ENCODE measurements at regions not wholly inside any gene's neighbourhood (a gene's known extent, or its start where the extent isn't known, plus 50 kb on each side); places are given as distances from the start of the nearest gene placed in this dataset.

DNA sequence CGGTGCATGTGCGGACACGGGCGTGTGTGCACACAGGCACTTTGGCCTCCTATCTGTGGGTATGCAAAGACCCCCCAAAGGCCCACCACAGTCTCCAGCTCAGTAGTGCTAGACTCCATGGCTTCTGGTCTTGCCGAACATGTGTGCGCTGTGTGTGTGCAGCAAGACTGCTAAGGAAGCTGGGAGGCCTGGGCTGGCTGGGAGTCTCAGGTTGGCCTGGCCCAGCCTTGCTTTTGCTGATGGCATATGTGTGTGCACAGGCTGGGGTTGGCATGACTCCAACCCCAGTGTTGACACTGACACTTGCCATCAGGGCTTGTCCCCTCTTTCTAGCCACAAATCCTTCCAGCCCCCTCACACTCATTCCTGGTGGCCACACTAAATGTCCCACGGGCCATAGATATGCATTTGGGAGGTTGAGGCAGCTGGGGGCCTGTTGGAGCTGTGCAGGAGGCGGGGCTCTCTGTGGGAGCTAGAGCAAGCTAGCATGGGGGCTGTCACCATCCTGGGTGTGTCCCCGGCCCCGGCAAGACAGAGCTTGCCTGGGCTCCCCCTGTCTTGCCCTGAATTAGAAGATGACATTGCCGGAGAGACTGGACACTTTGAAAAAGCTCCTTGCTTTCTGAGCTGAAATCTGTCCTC is 60.9 kb upstream of the NECTIN1 start:
- CTCF ChIA-PET: no interaction called here
- no peak for TF ChIP-seq CTCF (IDR thresholded peaks at IDR 0.05; ENCODE audit: insufficient read depth, low read length, missing control alignments)
- POLR2A ChIA-PET: no interaction called here
- DNase-seq (ENCODE audit: low read depth, low spot score): no peak
- H3K4me3 ChIP-seq (ENCODE audit: low read depth, low read length): no peak overlapping the region

DNA sequence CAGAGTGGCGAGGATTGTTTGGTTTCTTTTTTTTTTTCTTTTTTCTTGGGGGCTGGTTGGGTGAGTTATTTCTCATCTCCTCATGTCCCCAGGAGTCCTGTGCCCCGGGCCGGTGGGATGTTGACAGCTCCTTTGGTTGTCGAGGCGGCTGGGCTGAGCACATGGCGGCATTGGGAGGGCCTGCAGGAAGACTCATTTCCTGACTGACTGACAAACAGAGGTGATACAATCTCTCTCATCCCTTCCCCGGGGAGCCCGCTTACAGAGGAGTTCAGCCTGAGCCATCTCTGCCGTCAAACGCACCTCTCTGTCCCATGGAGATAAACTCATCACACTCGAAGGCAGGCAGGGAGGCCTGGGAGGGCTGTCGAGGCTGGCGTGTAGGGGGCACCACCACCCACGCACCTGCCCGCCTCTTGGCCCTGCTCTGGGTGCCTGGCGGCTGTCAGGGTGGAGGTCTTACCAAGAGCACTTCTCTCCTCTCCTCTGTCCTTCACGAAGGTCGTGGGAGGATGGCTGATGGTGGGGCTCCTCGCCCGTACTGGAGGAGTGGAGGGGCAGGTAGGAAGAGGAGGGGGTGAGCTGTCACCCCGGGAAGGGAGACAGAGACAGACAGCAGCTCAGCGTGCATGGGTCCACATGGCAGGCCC is 60.0 kb upstream of the NECTIN1 start:
- ChIA-PET CTCF (no interaction called here), POLR2A (no interaction called here)
- DNase-seq (ENCODE audit: low read depth, low spot score): no peak
- TF ChIP-seq CTCF (IDR thresholded peaks at IDR 0.05; ENCODE audit: insufficient read depth, low read length, missing control alignments): no peak
- H3K4me3 ChIP-seq (ENCODE audit: low read depth, low read length): no peak overlapping the region

DNA sequence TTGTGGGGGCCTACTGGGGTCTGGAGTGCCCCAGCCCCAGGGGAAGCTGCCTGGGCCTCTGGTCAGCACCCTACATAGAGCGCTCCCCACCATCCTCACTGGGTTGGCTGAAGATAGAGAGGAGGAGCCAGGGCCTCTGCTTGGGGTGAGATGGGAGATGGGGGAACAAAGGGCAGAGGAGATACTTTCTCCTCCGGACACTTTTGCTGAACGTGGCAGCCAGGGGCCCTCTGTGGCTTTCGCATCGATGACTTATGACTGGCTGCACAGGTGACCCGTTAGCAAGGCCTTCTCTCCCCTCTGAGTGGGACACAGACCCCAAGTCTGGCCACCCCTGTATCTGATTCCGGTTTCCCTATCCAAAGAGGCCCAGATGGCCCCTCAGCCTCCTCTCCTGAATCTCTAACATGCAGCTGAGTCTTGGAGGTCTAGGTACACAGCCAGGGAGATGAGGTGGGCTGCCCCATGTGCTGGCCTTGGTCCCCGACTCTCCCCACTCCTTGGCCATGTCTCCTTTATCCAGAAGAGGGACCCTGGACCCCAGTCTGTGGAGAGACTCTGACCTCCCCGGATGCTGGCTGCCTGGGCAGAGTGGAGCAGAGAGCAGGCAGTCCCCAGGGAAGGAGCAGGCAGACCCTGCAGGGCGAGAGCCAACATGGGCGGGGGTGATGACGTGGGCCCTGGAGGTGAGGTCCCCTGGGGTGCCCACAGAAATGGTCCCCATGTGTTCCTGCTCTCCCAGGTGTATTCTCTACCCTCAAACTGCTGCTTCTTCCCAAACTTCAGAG is 59.3 kb upstream of the NECTIN1 start:
- POLR2A ChIA-PET: no interaction called here
- no peak for TF ChIP-seq CTCF (IDR thresholded peaks at IDR 0.05; ENCODE audit: insufficient read depth, low read length, missing control alignments)
- CTCF ChIA-PET: no interaction called here
- no peak for DNase-seq (ENCODE audit: low read depth, low spot score)
- no peak overlapping the region for H3K4me3 ChIP-seq (ENCODE audit: low read depth, low read length)

- DNase-seq (ENCODE audit: low read depth, low spot score): no peak
- no peak for TF ChIP-seq CTCF (IDR thresholded peaks at IDR 0.05; ENCODE audit: insufficient read depth, low read length, missing control alignments)
- ChIA-PET CTCF (interaction anchor here (0.7 to 1.8 kb wide), 2 partner anchors 31 to 58 kb away, joined by 3 to 5 read pairs; partner anchors contain the start of gene NECTIN1), POLR2A (no interaction called here)
- H3K4me3 ChIP-seq (ENCODE audit: low read depth, low read length): no peak overlapping the region
These were observed 58.1 kb upstream of the NECTIN1 start for GRCh38 chr11:119787074-119787461.

DNA sequence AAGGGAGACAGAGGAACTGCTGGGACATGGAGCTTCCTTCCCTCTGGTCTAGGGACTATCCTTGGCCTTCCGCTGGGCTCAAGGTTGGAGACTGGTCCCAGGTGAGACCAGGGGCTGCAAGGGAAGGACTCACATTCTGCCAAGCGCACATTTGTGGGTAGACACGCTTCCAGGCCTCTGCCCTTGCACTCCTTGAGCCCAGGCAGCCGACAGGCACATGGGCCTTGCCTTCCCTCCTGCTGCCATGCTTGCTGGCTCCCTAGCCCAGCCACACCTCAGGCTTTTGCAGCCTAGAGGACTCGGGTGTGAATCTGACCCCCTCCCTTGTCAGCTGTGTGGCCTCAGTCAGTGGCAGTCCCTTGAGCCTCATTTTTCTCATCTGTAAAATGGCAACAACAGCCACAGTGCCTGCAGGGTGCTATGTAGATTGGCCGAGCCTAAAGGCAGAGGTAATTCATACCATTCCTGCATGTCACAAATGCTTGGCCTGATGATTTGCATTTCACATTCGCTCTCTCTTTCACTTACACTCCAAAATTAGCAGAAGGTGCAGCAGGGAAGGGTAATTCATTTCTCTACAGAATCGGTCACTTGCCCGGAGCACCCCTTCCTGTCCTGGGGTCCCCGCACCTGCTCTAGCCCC is 57.6 kb upstream of the NECTIN1 start:
- ChIA-PET CTCF (interaction anchor here (1.8 kb wide), 1 partner anchor 57 kb away, joined by 5 read pairs; the partner anchor contains the start of gene NECTIN1), POLR2A (no interaction called here)

More for the DNA sequence above, 57.6 kb upstream of the NECTIN1 start:
- no peak for DNase-seq (ENCODE audit: low read depth, low spot score)
- H3K4me3 ChIP-seq (ENCODE audit: low read depth, low read length): no peak overlapping the region
- no peak for TF ChIP-seq CTCF (IDR thresholded peaks at IDR 0.05; ENCODE audit: insufficient read depth, low read length, missing control alignments)
